ENCODE measurements at regions not wholly inside any gene's neighbourhood (a gene's known extent, or its start where the extent isn't known, plus 50 kb on each side); places are given as distances from the start of the nearest gene placed in this dataset.

- Histone ChIP-seq H4K20me1 (ENCODE audit: insufficient read depth, low read length) (no peaks in the 10 kb centered on the region), H3K9me2 (ENCODE audit: low read depth, low read length) (no peaks in the 10 kb centered on the region), H3K4me1 (ENCODE audit: insufficient read depth, low read length, severe bottlenecking) (no peaks in the 10 kb centered on the region), H3K36me3 (ENCODE audit: insufficient read depth, low read length) (no peaks in the 10 kb centered on the region), H3K27ac (ENCODE audit: low read depth, low read length, poor library complexity, severe bottlenecking) (no peak overlapping the region), H2AFZ (ENCODE audit: low read length) (no peak overlapping the region), H3K79me2 (ENCODE audit: insufficient read depth, low read length) (no peaks in the 10 kb centered on the region), H3K27me3 (ENCODE audit: insufficient read depth, low read length) (no peaks in the 10 kb centered on the region), H3K4me3 (ENCODE audit: low read depth, low read length, poor library complexity, severe bottlenecking) (no peak overlapping the region), H3K9ac (ENCODE audit: low read length) (no peak overlapping the region), H3K9me3 (ENCODE audit: low read length) (no peaks in the 10 kb centered on the region), H3F3A (ENCODE audit: insufficient read depth, low read length) (no peaks in the 10 kb centered on the region), H3K4me2 (ENCODE audit: low read length) (no peak overlapping the region)
- TF ChIP-seq CTCF (IDR thresholded peaks at IDR 0.05; ENCODE audit: low read length) = no peak
- no peak for TF ChIP-seq EZH2 (IDR thresholded peaks at IDR 0.05; ENCODE audit: borderline replicate concordance, low read length)
Measured at GRCh38 chr11:97963528-97964331, 1057.0 kb upstream of the CNTN5 start.

GRCh38 chr11:97964332-97965004 is 1056.3 kb upstream of the CNTN5 start:
- H3F3A ChIP-seq (ENCODE audit: insufficient read depth, low read length) = no peaks in the 10 kb centered on the region
- no peaks in the 10 kb centered on the region for H3K4me1 ChIP-seq (ENCODE audit: insufficient read depth, low read length, severe bottlenecking)
- H3K9me2 ChIP-seq (ENCODE audit: low read depth, low read length) = no peaks in the 10 kb centered on the region
- H2AFZ ChIP-seq (ENCODE audit: low read length) = no peak overlapping the region
- no peak overlapping the region for H3K9ac ChIP-seq (ENCODE audit: low read length)
- no peaks in the 10 kb centered on the region for H3K79me2 ChIP-seq (ENCODE audit: insufficient read depth, low read length)
- no peak overlapping the region for H3K4me2 ChIP-seq (ENCODE audit: low read length)
- no peak overlapping the region for H3K27ac ChIP-seq (ENCODE audit: low read depth, low read length, poor library complexity, severe bottlenecking)
- H3K9me3 ChIP-seq (ENCODE audit: low read length) = no peaks in the 10 kb centered on the region
- H3K27me3 ChIP-seq (ENCODE audit: insufficient read depth, low read length) = no peaks in the 10 kb centered on the region
- TF ChIP-seq EZH2 (IDR thresholded peaks at IDR 0.05; ENCODE audit: borderline replicate concordance, low read length) (no peak), CTCF (IDR thresholded peaks at IDR 0.05; ENCODE audit: low read length) (no peak)
- H4K20me1 ChIP-seq (ENCODE audit: insufficient read depth, low read length) = no peaks in the 10 kb centered on the region
- no peaks in the 10 kb centered on the region for H3K36me3 ChIP-seq (ENCODE audit: insufficient read depth, low read length)
- H3K4me3 ChIP-seq (ENCODE audit: low read depth, low read length, poor library complexity, severe bottlenecking) = no peak overlapping the region

- H2AFZ ChIP-seq (ENCODE audit: low read length) = no peak overlapping the region
- no peak overlapping the region for H3K4me2 ChIP-seq (ENCODE audit: low read length)
- no peaks in the 10 kb centered on the region for H3K9me3 ChIP-seq (ENCODE audit: low read length)
- no peaks in the 10 kb centered on the region for H3K27me3 ChIP-seq (ENCODE audit: insufficient read depth, low read length)
- H3K36me3 ChIP-seq (ENCODE audit: insufficient read depth, low read length) = no peaks in the 10 kb centered on the region
- H3K27ac ChIP-seq (ENCODE audit: low read depth, low read length, poor library complexity, severe bottlenecking) = no peak overlapping the region
- TF ChIP-seq CTCF (IDR thresholded peaks at IDR 0.05; ENCODE audit: low read length) (no peak), EZH2 (IDR thresholded peaks at IDR 0.05; ENCODE audit: borderline replicate concordance, low read length) (no peak)
- H3K9me2 ChIP-seq (ENCODE audit: low read depth, low read length) = no peaks in the 10 kb centered on the region
- no peaks in the 10 kb centered on the region for H3K4me1 ChIP-seq (ENCODE audit: insufficient read depth, low read length, severe bottlenecking)
- H4K20me1 ChIP-seq (ENCODE audit: insufficient read depth, low read length) = no peaks in the 10 kb centered on the region
- H3K4me3 ChIP-seq (ENCODE audit: low read depth, low read length, poor library complexity, severe bottlenecking) = no peak overlapping the region
- H3K9ac ChIP-seq (ENCODE audit: low read length) = no peak overlapping the region
- no peaks in the 10 kb centered on the region for H3K79me2 ChIP-seq (ENCODE audit: insufficient read depth, low read length)
- H3F3A ChIP-seq (ENCODE audit: insufficient read depth, low read length) = no peaks in the 10 kb centered on the region
Measured at GRCh38 chr11:97965849-97966646, 1054.7 kb upstream of the CNTN5 start.
